OCI-LY1 (cell line): ENCODE measurements at regions not wholly inside any gene's neighbourhood (a gene's known extent, or its start where the extent isn't known, plus 50 kb on each side); places are given as distances from the start of the nearest gene placed in this dataset.

Experiments
- H2AFZ ChIP-seq: fragments of 200-600 bp; sonication (generic), shearing (Covaris generic); 2 replicates; pipeline ENCODE4 v1.6.0; 2014; ENCODE audit warnings: antibody characterized with exemption, mild to moderate bottlenecking, low read length
- H3F3A ChIP-seq: fragments of 200-600 bp; sonication (generic), shearing (Covaris generic); 2 replicates; pipeline ENCODE4 v1.6.0; 2014; ENCODE audit warnings: mild to moderate bottlenecking, antibody characterized with exemption, low read length, moderate library complexity; ENCODE audit not compliant: insufficient read depth
- H3K27ac ChIP-seq: fragments of 200-600 bp; sonication (generic); 2 replicates; pipeline ENCODE4 v1.5.1; 2014; ENCODE audit warnings: low read length, mixed run types, mild to moderate bottlenecking, low read depth; ENCODE audit not compliant: poor library complexity, severe bottlenecking
- H3K27me3 ChIP-seq: fragments of 200-600 bp; sonication (generic); 2 replicates; pipeline ENCODE4 v1.6.0; 2014; ENCODE audit warnings: antibody characterized with exemption, mild to moderate bottlenecking, low read length, moderate library complexity; ENCODE audit not compliant: insufficient read depth
- H3K36me3 ChIP-seq: fragments of 200-600 bp; sonication (generic); 2 replicates; pipeline ENCODE4 v1.6.1; 2014; ENCODE audit warnings: mild to moderate bottlenecking, antibody characterized with exemption, low read length, moderate library complexity, mixed read lengths; ENCODE audit not compliant: insufficient read depth
- H3K4me1 ChIP-seq: fragments of 200-600 bp; sonication (generic); 2 replicates; pipeline ENCODE4 v1.5.1; 2014; ENCODE audit warnings: mild to moderate bottlenecking, low read length, moderate library complexity; ENCODE audit not compliant: insufficient read depth, severe bottlenecking
- H3K4me2 ChIP-seq: fragments of 200-600 bp; sonication (generic), shearing (Covaris generic); 2 replicates; pipeline ENCODE4 v1.6.1; 2014; ENCODE audit warnings: low read length
- H3K4me3 ChIP-seq: fragments of 200-600 bp; sonication (generic); 2 replicates; pipeline ENCODE4 v1.5.1; 2014; ENCODE audit warnings: low read length, low read depth, mild to moderate bottlenecking, mixed read lengths; ENCODE audit not compliant: poor library complexity, severe bottlenecking
- H3K79me2 ChIP-seq: fragments of 200-600 bp; shearing (Covaris generic); 2 replicates; pipeline ENCODE4 v1.6.1; 2016; ENCODE audit warnings: mixed run types, low read length, mixed read lengths; ENCODE audit not compliant: insufficient read depth
- H3K9ac ChIP-seq: fragments of 200-600 bp; sonication (generic), shearing (Covaris generic); 2 replicates; pipeline ENCODE4 v1.6.1; 2014; ENCODE audit warnings: mild to moderate bottlenecking, low read length, mixed read lengths
- H3K9me2 ChIP-seq: fragments of 200-600 bp; sonication (generic), shearing (Covaris generic); 2 replicates; pipeline ENCODE4 v1.6.1; 2014; ENCODE audit warnings: low read depth, mild to moderate bottlenecking, low read length, mixed read lengths
- H3K9me3 ChIP-seq: fragments of 200-600 bp; shearing (Covaris generic); 2 replicates; pipeline ENCODE4 v1.6.1; 2014; ENCODE audit warnings: low read length, mixed read lengths
- H4K20me1 ChIP-seq: fragments of 200-600 bp; sonication (generic), shearing (Covaris generic); 2 replicates; pipeline ENCODE4 v1.6.0; 2016; ENCODE audit warnings: mild to moderate bottlenecking, low read length; ENCODE audit not compliant: insufficient read depth
- EZH2 ChIP-seq: fragments of 200-600 bp; sonication (generic), shearing (Covaris generic); IDR thresholded peaks from 2 replicates; pipeline ENCODE4 v1.8.0; 2017; ENCODE audit warnings: borderline replicate concordance, mixed run types, mild to moderate bottlenecking, antibody characterized with exemption, low read length, moderate library complexity, mixed read lengths
- TF ChIP-seq, protein P1 (sequence below): fragments of 200-600 bp; sonication (generic), shearing (Covaris generic); IDR thresholded peaks from 2 replicates; pipeline ENCODE4 v1.5.1; 2017; ENCODE audit warnings: mild to moderate bottlenecking, antibody characterized with exemption, low read length, moderate library complexity, mixed read lengths

DNA sequence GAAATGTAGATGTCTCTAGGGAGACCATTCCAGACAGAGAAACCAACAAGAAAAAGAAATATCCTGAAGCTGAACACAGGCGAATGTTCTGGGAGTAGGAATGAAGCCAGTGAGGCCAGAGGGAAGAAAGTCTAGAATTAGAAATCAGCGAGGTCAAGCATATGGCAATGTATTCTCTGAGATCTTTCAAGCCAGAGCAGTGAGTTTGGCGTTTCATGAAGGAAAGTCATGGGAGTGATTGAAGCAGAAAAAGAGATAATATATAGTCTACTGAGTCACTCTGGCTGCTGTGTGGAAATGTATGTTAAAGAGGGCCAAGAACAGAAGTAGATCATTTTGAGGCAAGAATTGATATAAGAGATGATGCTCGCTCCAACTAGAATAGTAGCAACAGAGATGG is 576.0 kb downstream of the PCDH17 start:
- Histone ChIP-seq H3K4me3 (no peak overlapping the region), H3K9me3 (no peaks in the 10 kb centered on the region), H3K9me2 (no peaks in the 10 kb centered on the region), H3K36me3 (no peaks in the 10 kb centered on the region), H3K27ac (no peak overlapping the region), H3F3A (no peaks in the 10 kb centered on the region), H4K20me1 (no peaks in the 10 kb centered on the region), H3K4me1 (no peaks in the 10 kb centered on the region), H2AFZ (no peak overlapping the region), H3K79me2 (no peaks in the 10 kb centered on the region), H3K27me3 (no peaks in the 10 kb centered on the region), H3K4me2 (no peak overlapping the region), H3K9ac (no peak overlapping the region)
- no peak for TF ChIP-seq EZH2
- TF ChIP-seq, protein P1, sequence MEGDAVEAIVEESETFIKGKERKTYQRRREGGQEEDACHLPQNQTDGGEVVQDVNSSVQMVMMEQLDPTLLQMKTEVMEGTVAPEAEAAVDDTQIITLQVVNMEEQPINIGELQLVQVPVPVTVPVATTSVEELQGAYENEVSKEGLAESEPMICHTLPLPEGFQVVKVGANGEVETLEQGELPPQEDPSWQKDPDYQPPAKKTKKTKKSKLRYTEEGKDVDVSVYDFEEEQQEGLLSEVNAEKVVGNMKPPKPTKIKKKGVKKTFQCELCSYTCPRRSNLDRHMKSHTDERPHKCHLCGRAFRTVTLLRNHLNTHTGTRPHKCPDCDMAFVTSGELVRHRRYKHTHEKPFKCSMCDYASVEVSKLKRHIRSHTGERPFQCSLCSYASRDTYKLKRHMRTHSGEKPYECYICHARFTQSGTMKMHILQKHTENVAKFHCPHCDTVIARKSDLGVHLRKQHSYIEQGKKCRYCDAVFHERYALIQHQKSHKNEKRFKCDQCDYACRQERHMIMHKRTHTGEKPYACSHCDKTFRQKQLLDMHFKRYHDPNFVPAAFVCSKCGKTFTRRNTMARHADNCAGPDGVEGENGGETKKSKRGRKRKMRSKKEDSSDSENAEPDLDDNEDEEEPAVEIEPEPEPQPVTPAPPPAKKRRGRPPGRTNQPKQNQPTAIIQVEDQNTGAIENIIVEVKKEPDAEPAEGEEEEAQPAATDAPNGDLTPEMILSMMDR: no peak

DNA sequence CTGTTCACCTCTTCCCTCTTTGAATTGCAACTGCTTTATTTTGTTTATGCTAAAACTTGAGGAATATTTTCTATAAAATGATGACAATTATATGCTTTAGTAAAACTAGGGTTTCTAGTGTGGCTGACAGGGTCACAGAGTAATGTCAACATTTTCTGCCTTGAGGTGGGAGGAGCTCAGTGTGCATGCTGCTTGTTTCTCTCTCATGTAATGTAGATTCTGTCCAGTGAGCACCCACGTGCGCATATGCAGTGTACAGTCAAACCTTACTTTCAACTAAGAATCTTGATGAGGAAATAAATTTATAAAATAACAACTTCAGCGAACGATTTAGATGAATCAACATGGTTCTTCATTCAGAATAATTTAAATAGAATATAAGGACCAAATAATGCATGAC is 603.9 kb downstream of the PCDH17 start:
- Histone ChIP-seq H3K9me2 (no peaks in the 10 kb centered on the region), H3K4me2 (no peak overlapping the region), H3K4me3 (no peak overlapping the region), H3K9ac (no peak overlapping the region), H3F3A (no peaks in the 10 kb centered on the region), H3K36me3 (no peaks in the 10 kb centered on the region), H3K4me1 (no peaks in the 10 kb centered on the region), H4K20me1 (no peaks in the 10 kb centered on the region), H2AFZ (no peak overlapping the region), H3K9me3 (no peaks in the 10 kb centered on the region), H3K27ac (no peak overlapping the region), H3K79me2 (no peaks in the 10 kb centered on the region), H3K27me3 (no peaks in the 10 kb centered on the region)
- TF ChIP-seq, protein P1: no peak
- TF ChIP-seq EZH2: no peak

DNA sequence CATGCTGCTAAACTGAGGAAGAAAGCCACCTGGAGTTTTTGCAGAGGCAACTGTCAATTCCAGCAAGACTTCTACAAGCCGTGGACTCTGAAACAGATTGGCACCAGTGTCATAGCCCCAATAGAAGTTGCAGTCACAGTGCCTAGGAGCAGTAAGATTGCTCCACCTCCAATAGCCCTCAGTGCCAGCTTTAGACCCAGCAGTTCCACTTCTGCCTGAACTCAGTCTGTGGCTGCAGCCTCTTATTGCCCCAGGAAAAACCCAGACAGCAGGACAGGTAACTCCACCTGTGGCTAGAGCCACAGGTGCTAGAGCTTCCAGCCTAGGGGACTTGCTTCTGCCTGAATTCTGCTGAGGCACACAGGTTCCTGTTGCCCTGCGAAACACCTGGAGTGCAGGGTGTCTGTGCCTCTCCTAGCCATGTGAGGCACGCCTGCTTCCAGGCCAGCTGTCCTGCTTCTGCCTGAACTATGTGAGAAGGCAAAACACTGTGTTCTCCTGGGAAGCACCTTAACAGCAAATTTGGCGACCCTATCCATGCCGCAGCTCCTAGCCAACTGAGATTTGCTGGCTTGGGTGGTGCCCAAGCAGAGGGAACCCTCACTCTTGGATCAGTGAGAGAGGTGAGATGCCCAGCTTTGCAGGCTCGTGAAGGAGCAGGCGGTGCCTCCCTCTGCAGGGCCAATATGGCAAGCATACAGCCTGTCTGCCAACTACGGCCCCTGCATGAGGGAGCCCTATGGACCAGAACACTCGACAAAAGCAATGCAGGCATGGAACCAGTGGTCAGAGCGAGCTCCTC is 607.6 kb downstream of the PCDH17 start:
- Histone ChIP-seq H3K4me3 (no peak overlapping the region), H3K27ac (no peak overlapping the region), H3K79me2 (no peaks in the 10 kb centered on the region), H3K36me3 (no peaks in the 10 kb centered on the region), H3K4me2 (no peak overlapping the region), H2AFZ (no peak overlapping the region), H3K27me3 (no peaks in the 10 kb centered on the region), H3K4me1 (no peaks in the 10 kb centered on the region), H4K20me1 (no peaks in the 10 kb centered on the region), H3K9ac (no peak overlapping the region), H3K9me3 (no peaks in the 10 kb centered on the region), H3K9me2 (no peaks in the 10 kb centered on the region), H3F3A (no peaks in the 10 kb centered on the region)
- TF ChIP-seq EZH2: no peak
- TF ChIP-seq, protein P1: no peak
